ENCODE measurements at regions not wholly inside any gene's neighbourhood (a gene's known extent, or its start where the extent isn't known, plus 50 kb on each side); places are given as distances from the start of the nearest gene placed in this dataset.

- H3K27ac ChIP-seq: no peak overlapping the region
- intact Hi-C loops (cut with DNase I; ENCODE audit: low total_unique reads) (no loop called here), in situ Hi-C loops (cut with MboI; ENCODE audit: low sequenced_read_pairs in 4 of 4) (no loop called here)
- no peaks in the 10 kb centered on the region for H3K9me3 ChIP-seq
- DNase-seq (no peak), ATAC-seq (no peak)
- no peak for TF ChIP-seq POLR2A (IDR thresholded peaks at IDR 0.05)
- TF ChIP-seq CTCF (IDR thresholded peaks at IDR 0.05 in 4 of 5, conservative IDR thresholded peaks at IDR 0.05 in 1 of 5): no peak
- H3K36me3 ChIP-seq: no peaks in the 10 kb centered on the region
- no peaks in the 10 kb centered on the region for H3K4me1 ChIP-seq
- no peaks in the 10 kb centered on the region for H3K27me3 ChIP-seq
- H3K4me3 ChIP-seq: no peak overlapping the region
These were observed 89.5 kb upstream of the RFLNA start for GRCh38 chr12:124205405-124205804.

DNA sequence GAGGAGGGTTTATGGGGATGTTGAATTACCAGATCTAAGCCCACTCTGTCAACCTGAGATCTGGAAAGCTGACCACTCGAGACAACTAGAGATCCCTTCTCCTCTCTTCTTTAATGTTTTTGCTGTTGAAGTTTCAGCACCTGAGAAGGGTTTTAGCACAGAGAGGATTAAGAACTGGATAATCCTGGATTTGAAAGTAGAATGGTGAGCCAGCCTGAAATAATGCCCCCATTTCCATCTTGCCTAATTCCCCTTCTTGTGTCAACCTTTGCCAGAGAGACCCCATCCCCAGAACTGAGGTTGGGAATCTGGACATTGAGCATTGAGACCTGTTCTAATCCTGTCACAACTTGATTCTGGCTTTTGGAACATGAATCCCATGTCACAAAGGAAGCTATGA, 87.8 kb upstream of the RFLNA start:
- Histone ChIP-seq H3K36me3 (no peaks in the 10 kb centered on the region), H3K4me3 (no peak overlapping the region), H3K27ac (no peak overlapping the region), H3K9me3 (no peaks in the 10 kb centered on the region), H3K4me1 (no peaks in the 10 kb centered on the region), H3K27me3 (no peaks in the 10 kb centered on the region)
- ATAC-seq: no peak
- intact Hi-C loops (cut with DNase I; ENCODE audit: low total_unique reads): no loop called here
- in situ Hi-C loops (cut with MboI; ENCODE audit: low sequenced_read_pairs in 4 of 4): no loop called here
- TF ChIP-seq CTCF (IDR thresholded peaks at IDR 0.05 in 4 of 5, conservative IDR thresholded peaks at IDR 0.05 in 1 of 5): no peak
- TF ChIP-seq POLR2A (IDR thresholded peaks at IDR 0.05): no peak
- DNase-seq: no peak

DNA sequence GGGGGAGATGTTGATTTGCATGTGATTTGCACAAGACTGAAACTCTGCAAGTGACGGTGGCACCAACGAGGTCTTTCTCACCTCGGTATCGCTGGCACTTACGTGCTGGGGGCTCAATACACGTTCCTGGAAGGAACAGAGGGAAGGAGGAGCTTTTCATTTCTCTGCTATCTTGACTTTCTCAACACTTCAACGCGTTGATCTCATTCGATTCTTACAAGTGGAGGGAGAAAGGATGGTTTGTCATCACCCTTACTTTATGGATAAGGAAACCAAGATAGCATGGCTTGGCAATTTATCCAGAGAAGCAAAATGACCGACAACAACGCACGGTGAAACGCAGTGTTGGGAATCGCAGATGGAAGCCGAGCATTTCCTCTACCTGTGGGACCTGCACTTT, 87.3 kb upstream of the RFLNA start:
- in situ Hi-C loops (cut with MboI; ENCODE audit: low sequenced_read_pairs in 4 of 4) (no loop called here), intact Hi-C loops (cut with DNase I; ENCODE audit: low total_unique reads) (no loop called here)
- TF ChIP-seq POLR2A (IDR thresholded peaks at IDR 0.05): no peak
- no peak for TF ChIP-seq CTCF (IDR thresholded peaks at IDR 0.05 in 4 of 5, conservative IDR thresholded peaks at IDR 0.05 in 1 of 5)
- Histone ChIP-seq H3K4me1 (no peaks in the 10 kb centered on the region), H3K27me3 (no peaks in the 10 kb centered on the region), H3K36me3 (no peaks in the 10 kb centered on the region), H3K27ac (no peak overlapping the region), H3K4me3 (no peak overlapping the region), H3K9me3 (no peaks in the 10 kb centered on the region)
- ATAC-seq (no peak), DNase-seq (no peak)

- Histone ChIP-seq H3K36me3 (no peaks in the 10 kb centered on the region), H3K27ac (no peak overlapping the region), H3K27me3 (no peaks in the 10 kb centered on the region), H3K4me3 (no peak overlapping the region), H3K9me3 (no peaks in the 10 kb centered on the region), H3K4me1 (no peaks in the 10 kb centered on the region)
- ATAC-seq: no peak
- TF ChIP-seq CTCF (IDR thresholded peaks at IDR 0.05 in 4 of 5, conservative IDR thresholded peaks at IDR 0.05 in 1 of 5) (no peak), POLR2A (IDR thresholded peaks at IDR 0.05) (no peak)
- DNase-seq: no peak
- intact Hi-C loops (cut with DNase I; ENCODE audit: low total_unique reads) (no loop called here), in situ Hi-C loops (cut with MboI; ENCODE audit: low sequenced_read_pairs in 4 of 4) (no loop called here)
These were observed 86.4 kb upstream of the RFLNA start for GRCh38 chr12:124208489-124208888.

- DNase-seq: no peak
- ATAC-seq: no peak
- Histone ChIP-seq H3K27me3 (no peaks in the 10 kb centered on the region), H3K27ac (no peak overlapping the region), H3K4me3 (no peak overlapping the region), H3K9me3 (no peaks in the 10 kb centered on the region), H3K36me3 (no peaks in the 10 kb centered on the region), H3K4me1 (no peaks in the 10 kb centered on the region)
- in situ Hi-C loops (cut with MboI; ENCODE audit: low sequenced_read_pairs in 4 of 4) (no loop called here), intact Hi-C loops (cut with DNase I; ENCODE audit: low total_unique reads) (no loop called here)
- TF ChIP-seq POLR2A (IDR thresholded peaks at IDR 0.05): no peak
- TF ChIP-seq CTCF (IDR thresholded peaks at IDR 0.05 in 4 of 5, conservative IDR thresholded peaks at IDR 0.05 in 1 of 5): no peak
These were observed 83.8 kb upstream of the RFLNA start for GRCh38 chr12:124210991-124211577.
